ENCODE measurements at regions not wholly inside any gene's neighbourhood (a gene's known extent, or its start where the extent isn't known, plus 50 kb on each side); places are given as distances from the start of the nearest gene placed in this dataset.

GRCh38 chr12:89091293-89091841 is 260.9 kb downstream of the DUSP6 start:
- POLR2A ChIA-PET = no interaction called here
- no peak for DNase-seq (ENCODE audit: low read depth, low spot score)
- no peak for TF ChIP-seq CTCF (IDR thresholded peaks at IDR 0.05; ENCODE audit: insufficient read depth, low read length, missing control alignments)
- no peak overlapping the region for H3K4me3 ChIP-seq (ENCODE audit: low read depth, low read length)
- CTCF ChIA-PET = no interaction called here

- no peak for DNase-seq (ENCODE audit: low read depth, low spot score)
- CTCF ChIA-PET = no interaction called here
- H3K4me3 ChIP-seq (ENCODE audit: low read depth, low read length) = no peak overlapping the region
- POLR2A ChIA-PET = no interaction called here
- TF ChIP-seq CTCF (IDR thresholded peaks at IDR 0.05; ENCODE audit: insufficient read depth, low read length, missing control alignments) = no peak
Observed at GRCh38 chr12:89089264-89089663, 263.0 kb downstream of the DUSP6 start.

- no peak for TF ChIP-seq CTCF (IDR thresholded peaks at IDR 0.05; ENCODE audit: insufficient read depth, low read length, missing control alignments)
- ChIA-PET CTCF (interaction anchor here (1.3 kb wide), 1 partner anchor 12 kb away, joined by 3 read pairs; no protein-coding TSS in a partner anchor), POLR2A (no interaction called here)
- H3K4me3 ChIP-seq (ENCODE audit: low read depth, low read length) = no peak overlapping the region
- no peak for DNase-seq (ENCODE audit: low read depth, low spot score)
Observed at GRCh38 chr12:89087876-89088275, 264.4 kb downstream of the DUSP6 start.

- TF ChIP-seq CTCF (IDR thresholded peaks at IDR 0.05; ENCODE audit: insufficient read depth, low read length, missing control alignments) = no peak
- H3K4me3 ChIP-seq (ENCODE audit: low read depth, low read length) = no peak overlapping the region
- CTCF ChIA-PET = interaction anchor here (1.3 kb wide), 1 partner anchor 12 kb away, joined by 3 read pairs; no protein-coding TSS in a partner anchor
- DNase-seq (ENCODE audit: low read depth, low spot score) = no peak
- POLR2A ChIA-PET = no interaction called here
Observed at GRCh38 chr12:89087149-89087825, 265.0 kb downstream of the DUSP6 start.

- POLR2A ChIA-PET = no interaction called here
- CTCF ChIA-PET = interaction anchor here (0.7 kb wide), 1 partner anchor 34 kb away, joined by 4 read pairs; no protein-coding TSS in a partner anchor
- DNase-seq (ENCODE audit: low read depth, low spot score) = no peak
- no peak overlapping the region for H3K4me3 ChIP-seq (ENCODE audit: low read depth, low read length)
- no peak for TF ChIP-seq CTCF (IDR thresholded peaks at IDR 0.05; ENCODE audit: insufficient read depth, low read length, missing control alignments)
Observed at GRCh38 chr12:89085421-89085820, 266.9 kb downstream of the DUSP6 start.

- ChIA-PET POLR2A (no interaction called here), CTCF (no interaction called here)
- no peak for DNase-seq (ENCODE audit: low read depth, low spot score)
- no peak for TF ChIP-seq CTCF (IDR thresholded peaks at IDR 0.05; ENCODE audit: insufficient read depth, low read length, missing control alignments)
- no peak overlapping the region for H3K4me3 ChIP-seq (ENCODE audit: low read depth, low read length)
Observed at GRCh38 chr12:89084751-89085150, 267.6 kb downstream of the DUSP6 start.
